ENCODE measurements at regions not wholly inside any gene's neighbourhood (a gene's known extent, or its start where the extent isn't known, plus 50 kb on each side); places are given as distances from the start of the nearest gene placed in this dataset.
A peak's percentile ranks its signal among the peaks of the same experiment; 100 is the strongest.
"Not testable (repeated sequence)": the region's sequence is repeated elsewhere in the genome, so short reads cannot be mapped to it uniquely, and the experiment has no call there.

DNA sequence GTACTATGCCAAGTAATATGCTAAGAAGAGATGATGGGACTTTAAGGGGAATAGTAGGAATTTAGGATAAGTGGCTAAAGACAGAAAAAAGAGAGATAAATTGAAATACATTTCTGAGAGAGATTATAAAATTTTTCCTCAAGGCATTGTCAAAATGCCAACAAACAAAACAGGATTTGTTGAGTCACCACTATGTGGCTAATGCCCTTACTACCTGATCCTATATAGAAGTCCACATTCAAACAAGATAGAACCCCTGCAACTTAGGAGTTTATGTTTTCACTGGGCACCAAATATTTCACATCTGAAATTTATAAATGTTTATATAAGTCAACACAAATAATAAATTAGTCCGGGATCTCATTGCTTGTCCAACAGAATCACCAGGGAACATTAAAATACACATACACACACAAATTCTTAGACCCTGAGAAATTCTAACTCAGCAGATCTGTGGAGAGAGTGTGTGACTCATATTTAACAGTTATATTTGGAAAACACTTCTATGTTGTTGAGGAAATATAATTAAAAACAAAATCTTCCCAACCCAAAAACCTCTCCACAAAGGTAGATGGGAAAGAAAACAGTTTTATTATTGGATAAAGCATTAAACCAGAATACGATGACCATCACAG is 154.3 kb downstream of the PPP1R3A start:
- TF ChIP-seq, protein P1, sequence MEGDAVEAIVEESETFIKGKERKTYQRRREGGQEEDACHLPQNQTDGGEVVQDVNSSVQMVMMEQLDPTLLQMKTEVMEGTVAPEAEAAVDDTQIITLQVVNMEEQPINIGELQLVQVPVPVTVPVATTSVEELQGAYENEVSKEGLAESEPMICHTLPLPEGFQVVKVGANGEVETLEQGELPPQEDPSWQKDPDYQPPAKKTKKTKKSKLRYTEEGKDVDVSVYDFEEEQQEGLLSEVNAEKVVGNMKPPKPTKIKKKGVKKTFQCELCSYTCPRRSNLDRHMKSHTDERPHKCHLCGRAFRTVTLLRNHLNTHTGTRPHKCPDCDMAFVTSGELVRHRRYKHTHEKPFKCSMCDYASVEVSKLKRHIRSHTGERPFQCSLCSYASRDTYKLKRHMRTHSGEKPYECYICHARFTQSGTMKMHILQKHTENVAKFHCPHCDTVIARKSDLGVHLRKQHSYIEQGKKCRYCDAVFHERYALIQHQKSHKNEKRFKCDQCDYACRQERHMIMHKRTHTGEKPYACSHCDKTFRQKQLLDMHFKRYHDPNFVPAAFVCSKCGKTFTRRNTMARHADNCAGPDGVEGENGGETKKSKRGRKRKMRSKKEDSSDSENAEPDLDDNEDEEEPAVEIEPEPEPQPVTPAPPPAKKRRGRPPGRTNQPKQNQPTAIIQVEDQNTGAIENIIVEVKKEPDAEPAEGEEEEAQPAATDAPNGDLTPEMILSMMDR (conservative IDR thresholded peaks at IDR 0.05): no peak
- no peak for TF ChIP-seq ZFX (IDR thresholded peaks at IDR 0.05)

DNA sequence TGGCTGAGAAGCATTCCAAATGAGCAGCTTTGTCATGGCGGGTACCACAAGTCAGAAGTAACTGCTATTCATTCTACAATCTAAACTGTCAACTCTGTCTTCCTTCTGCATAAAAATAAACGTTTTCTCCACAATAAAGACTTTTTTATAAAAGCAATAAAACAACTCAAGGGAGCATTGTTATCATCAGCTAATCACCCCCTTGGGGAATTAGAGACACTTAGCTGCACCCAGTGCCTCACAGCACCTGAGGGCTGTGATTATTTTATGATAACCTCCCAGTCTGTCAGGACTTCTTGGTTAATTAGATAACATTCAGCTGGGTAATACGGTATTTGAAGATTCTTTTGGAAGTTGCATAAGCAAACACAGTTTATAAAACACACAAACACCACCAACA is 155.6 kb downstream of the PPP1R3A start:
- TF ChIP-seq, protein P1 (conservative IDR thresholded peaks at IDR 0.05): no peak
- no peak for TF ChIP-seq ZFX (IDR thresholded peaks at IDR 0.05)
- no peak overlapping the region for H3K27ac ChIP-seq

More for the DNA sequence above, 154.3 kb downstream of the PPP1R3A start:
- H3K27ac ChIP-seq: no peak overlapping the region

DNA sequence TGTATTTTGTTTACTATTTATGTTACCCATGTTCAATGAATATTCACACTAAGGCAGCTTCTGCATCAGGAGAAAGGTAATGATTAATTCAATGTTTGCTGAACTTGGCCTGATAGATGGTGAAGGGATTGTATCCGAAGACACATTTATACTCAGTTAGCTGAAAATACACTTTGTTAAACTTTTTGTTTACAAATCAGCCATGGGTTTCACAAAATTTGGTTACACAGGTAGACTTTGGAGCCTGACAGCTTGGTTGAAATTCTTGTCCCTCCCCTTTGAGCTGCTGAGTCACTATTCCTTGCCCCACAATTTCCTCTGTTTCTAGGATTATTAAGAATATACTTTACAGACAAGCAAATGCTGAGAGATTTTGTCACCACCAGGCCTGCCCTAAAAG is 162.6 kb downstream of the PPP1R3A start:
- TF ChIP-seq ZFX (IDR thresholded peaks at IDR 0.05): no peak
- TF ChIP-seq, protein P1 (conservative IDR thresholded peaks at IDR 0.05): no peak

DNA sequence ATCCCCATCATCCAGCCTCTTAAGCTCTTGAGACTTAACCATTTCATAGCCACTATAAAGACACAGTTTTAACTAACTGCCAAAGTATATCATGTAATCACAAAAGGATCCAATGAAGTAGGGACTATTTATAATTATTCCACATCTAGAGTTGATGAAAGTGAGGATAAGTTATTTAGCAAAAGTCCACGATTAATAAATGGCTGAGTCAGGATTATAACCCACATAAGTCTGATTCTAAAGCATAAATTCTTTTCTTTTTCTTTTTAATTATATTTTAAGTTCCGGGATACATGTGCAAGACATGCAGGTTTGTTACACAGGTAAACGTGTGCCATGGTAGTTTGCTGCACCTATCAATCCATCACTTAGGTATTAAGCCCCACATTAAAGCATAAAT is 166.1 kb downstream of the PPP1R3A start:
- TF ChIP-seq, protein P1 (conservative IDR thresholded peaks at IDR 0.05): no peak
- no peak for TF ChIP-seq ZFX (IDR thresholded peaks at IDR 0.05)
- no peak overlapping the region for H3K27ac ChIP-seq

More for the DNA sequence above, 162.6 kb downstream of the PPP1R3A start:
- H3K27ac ChIP-seq: no peak overlapping the region

DNA sequence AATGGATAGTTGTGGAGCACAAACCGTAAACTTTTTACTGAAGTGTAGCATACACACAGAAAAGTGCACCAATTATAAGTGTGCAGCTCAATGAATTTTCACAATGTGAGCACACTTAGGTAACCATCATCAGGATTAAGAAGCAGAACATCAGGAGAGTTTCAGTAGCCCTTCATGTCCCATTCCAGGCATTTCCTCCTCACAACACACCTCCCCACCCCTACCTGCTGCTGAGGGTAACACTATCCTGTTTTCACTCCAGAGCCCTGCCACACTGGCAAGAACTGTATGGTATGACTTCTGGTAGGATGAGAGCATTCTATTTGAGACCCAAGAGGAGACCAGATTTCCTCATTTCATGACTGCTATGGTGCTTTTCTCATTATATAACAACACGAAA is 166.5 kb downstream of the PPP1R3A start:
- H3K27ac ChIP-seq: no peak overlapping the region
- TF ChIP-seq ZFX (IDR thresholded peaks at IDR 0.05): no peak
- TF ChIP-seq, protein P1 (conservative IDR thresholded peaks at IDR 0.05): no peak

DNA sequence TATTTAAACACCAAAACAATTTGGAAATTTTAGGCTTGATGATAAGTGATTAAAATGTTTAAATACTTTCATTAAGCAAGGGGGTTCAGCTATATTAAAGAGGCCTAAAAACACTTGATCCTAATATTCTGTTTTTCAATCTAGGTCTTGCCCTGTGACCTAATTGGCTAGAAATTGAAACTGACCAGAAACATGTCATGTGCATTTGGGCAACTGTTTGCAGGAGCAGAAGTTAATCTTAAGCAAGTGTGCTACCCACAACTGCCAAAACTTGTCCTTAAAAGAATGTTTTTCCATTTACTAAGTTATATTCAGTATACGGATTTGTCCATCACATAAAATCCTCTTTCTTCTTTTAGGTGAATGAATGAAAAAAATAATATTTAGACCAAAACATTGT is 167.3 kb downstream of the PPP1R3A start:
- TF ChIP-seq, protein P1 (conservative IDR thresholded peaks at IDR 0.05): no peak
- no peak overlapping the region for H3K27ac ChIP-seq

DNA sequence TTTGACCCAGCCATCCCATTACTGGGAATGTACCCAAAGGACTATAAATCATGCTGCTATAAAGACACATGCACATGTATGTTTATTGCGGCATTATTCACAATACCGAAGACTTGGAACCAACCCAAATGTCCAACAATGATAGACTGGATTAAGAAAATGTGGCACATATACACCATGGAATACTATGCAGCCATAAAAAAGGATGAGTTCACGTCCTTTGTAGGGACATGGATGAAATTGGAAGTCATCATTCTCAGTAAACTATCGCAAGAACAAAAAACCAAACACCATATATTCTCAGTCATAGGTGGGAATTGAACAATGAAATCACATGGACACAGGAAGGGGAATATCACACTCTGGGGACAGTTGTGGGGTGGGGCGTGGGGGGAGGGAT is 170.4 kb downstream of the PPP1R3A start:
- not testable (repeated sequence) for H3K27ac ChIP-seq

DNA sequence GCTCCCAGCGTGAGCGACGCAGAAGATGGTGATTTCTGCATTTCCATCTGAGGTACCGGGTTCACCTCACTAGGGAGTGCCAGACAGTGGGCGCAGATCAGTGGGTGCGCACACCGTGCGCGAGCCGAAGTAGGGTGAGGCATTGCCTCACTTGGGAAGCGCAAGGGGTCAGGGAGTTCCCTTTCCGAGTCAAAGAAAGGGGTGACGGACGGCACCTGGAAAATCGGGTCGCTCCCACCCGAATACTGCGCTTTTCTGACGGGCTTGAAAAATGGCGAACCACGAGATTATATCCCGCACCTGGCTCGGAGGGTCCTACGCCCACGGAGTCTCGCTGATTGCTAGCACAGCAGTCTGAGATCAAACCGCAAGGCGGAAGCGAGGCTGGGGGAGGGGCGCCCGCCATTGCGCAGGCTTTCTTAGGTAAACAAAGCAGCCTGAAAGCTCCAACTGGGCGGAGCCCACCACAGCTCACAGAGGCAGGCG is 175.8 kb downstream of the PPP1R3A start:
- peak overlapping the region; percentile 64 for H3K27ac ChIP-seq

All from C4-2B (cell line).